Adrenal gland (tissue), 5 donors: ENCODE measurements at regions not wholly inside any gene's neighbourhood (a gene's known extent, or its start where the extent isn't known, plus 50 kb on each side); places are given as distances from the start of the nearest gene placed in this dataset.

Experiments used
- CTCF ChIP-seq, 6 experiments: fragments of 450-650 bp in 4 of 6; fragments of 200-600 bp in 2 of 6; sonication (generic) in 1 of 6; IDR thresholded peaks; 1 replicate in 5 of 6; 2 replicates in 1 of 6; pipeline versions ENCODE4 v1.5.1 to v1.8.0; 2016 to 2021; ENCODE audit warnings: antibody characterized with exemption in 6 of 6, mild to moderate bottlenecking in 2 of 6, moderate library complexity in 1 of 6
- POLR2A ChIP-seq, 2 donors: fragments of 450-650 bp; IDR thresholded peaks; one replicate each; pipeline ENCODE4 v1.6.1; 2017; ENCODE audit warnings: antibody characterized with exemption in 2 of 2, mild to moderate bottlenecking in 2 of 2, moderate library complexity in 1 of 2
- donor health status: DM: no; HTN: no; CAD: no.

GRCh38 chr14:25955772-25956171 is 642.1 kb downstream of the NOVA1 start:
- no peak for TF ChIP-seq POLR2A (IDR thresholded peaks at IDR 0.05)
- TF ChIP-seq CTCF (IDR thresholded peaks at IDR 0.05), result no peak
